ENCODE measurements at regions not wholly inside any gene's neighbourhood (a gene's known extent, or its start where the extent isn't known, plus 50 kb on each side); places are given as distances from the start of the nearest gene placed in this dataset.

DNA sequence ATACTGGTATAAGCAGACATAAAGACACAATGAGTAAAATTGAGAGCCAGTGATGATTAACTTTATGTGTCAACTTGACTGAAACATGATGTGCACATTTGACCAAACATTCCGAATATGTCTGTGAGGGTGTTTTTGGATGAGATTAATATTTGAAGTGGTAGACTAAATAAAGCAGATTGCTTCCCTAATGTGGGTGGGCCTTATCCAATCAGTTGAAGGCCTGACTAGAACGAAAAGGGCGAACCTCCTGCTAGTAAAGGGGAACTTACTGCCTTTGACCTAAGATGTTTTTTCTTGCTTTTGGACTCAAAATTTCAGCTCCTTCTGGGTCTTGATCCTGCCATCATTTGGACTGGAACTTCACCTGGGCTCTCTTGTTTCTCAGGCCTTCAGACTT is 1387.7 kb upstream of the CDH6 start:
- DNase-seq, result no peak

DNA sequence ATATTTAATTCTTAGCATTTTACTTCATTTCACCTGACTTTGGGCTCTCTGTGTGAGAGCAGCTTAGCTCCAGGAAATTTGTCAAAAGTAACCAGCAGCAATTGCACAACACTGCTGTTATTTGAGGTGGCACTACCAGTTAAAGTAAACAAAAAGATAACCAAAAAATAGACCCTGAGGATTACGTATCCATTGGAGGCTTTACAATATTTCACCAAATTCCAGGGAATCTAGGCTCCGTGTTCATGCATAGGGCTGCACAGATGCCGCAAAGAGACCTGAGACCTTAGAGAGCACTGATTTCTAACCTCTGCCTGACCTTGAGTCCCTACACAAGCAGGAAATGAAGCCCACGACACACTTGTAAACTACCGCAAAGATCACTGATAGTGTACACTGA is 1392.7 kb upstream of the CDH6 start:
- no peak for DNase-seq

DNA sequence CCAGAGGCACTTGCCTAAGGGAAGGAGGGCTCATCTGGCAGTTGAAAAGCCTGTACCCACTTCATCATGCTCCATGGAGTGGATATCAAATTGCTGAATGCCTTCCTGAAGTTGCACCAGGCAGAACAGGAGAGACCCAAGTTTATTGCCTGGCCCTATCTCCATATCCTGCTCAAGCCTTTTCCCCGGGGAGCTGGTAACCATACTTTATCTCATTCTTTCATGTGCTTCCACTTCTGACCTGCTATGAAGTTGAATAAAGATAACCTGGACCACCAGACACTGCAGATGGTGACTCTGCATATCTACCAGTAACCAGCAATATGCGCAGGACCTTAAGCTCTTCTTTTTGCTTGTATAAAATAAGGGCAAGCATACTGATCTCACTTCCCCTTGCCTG is 1397.5 kb upstream of the CDH6 start:
- no peak for DNase-seq

DNA sequence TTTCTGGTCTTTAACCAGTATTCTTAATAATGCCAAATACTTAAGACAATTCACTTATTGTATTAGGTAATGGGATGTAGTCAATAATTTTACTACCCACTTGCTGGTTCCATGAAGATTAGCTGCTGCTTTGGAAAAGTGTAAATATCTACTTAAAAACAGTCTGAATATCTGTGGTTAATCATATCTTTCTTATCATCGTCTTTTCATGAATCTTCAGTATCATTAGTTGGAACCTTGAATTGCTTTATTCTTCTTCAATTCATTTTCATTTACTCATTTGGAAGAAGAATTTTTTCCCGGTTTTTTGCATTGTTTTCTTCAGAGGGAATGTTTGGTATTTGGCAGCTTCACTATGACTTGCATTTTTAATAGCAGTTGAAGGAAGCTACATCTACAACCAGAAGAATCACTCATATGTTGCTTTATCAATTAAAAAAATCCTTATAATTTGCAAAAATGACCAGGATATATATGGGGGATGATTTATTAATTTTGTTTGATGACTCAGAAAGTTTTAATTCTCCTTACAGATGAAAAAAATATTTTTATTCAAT is 1398.3 kb upstream of the CDH6 start:
- DNase-seq, result no peak

DNA sequence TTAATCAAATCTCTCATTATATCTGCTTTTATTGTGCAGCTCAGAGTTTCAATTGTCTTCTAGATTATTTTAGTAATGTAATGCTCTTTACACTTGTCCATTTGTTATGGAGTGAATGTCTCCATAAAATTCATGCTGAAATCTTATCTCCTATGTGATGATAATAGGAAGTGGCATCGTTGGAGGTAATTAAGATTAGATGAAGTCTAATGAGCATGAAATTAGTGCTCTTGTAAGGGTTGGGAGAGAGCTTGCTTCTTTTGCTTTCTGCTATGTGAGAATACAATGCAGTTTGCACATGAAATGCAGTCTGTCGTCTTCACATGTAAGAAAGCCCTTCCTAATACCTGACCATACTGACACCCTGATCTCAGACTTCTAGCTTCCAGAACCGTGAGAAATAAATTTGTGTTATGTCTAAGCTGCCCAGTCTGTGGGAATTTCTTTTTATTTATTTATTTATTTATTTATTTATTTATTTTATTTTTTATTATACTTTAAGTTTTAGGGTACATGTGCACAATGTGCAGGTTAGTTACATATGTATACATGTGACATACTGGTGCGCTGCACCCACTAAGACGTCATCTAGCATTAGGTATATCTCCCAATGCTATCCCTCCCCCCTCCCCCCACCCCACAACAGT is 1399.2 kb upstream of the CDH6 start:
- no peak for DNase-seq

DNA sequence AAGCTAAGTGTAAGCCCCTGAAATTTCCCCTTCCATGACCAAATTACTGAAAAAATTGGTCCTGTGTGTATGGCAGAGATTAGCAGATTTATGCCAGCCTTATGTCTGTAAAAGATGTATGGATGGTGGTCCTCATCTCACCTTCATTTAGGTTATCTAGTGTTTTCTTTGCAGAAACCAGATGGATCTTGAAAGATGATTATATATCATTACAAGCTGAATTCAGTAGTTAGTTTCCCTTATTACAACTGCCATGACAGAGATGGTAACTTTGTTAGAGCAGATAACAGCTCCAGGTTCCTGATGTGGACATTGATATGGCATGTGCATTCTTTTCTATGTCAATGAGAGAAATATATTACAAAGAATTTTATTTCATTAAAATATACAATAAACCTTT is 1403.2 kb upstream of the CDH6 start:
- no peak for DNase-seq

DNA sequence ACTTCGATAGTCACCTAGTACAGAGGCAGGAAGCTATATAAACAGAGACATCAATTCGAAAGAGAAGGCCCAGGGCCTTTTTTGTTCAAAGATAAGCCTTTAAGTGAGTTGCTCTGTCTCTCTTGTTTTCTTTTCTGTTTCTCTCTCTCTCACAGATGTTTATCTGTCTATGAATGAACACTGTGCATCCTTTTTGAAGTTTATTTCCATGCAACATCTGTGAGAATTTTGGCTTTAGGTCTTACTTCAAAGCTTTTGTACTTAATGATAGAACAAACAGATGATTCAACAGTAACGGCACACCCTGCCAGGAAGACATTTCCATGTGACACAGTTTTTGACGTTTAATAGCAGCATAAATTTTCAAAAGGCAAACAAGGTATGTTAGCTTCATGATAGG is 1413.1 kb upstream of the CDH6 start:
- no peak for DNase-seq

DNA sequence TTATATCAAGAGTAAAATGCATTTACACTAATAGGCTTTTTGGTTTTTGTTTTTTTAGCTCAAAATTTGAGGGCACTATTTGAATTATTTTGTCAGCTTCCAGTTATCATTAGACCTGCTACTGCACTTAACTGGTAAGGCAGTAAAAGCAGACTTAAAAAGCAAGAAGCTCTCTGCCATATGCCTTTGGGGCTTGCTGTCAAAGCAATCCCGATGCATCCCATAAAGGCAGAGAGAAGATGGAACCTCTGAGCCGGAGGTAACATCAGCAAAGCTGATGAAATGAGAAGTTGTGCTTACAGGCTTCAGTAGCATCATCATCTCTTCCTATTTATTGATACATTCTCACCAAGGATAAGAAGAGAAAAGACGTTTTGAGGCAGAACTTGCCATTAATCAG is 1414.3 kb upstream of the CDH6 start:
- DNase-seq, result no peak

DNA sequence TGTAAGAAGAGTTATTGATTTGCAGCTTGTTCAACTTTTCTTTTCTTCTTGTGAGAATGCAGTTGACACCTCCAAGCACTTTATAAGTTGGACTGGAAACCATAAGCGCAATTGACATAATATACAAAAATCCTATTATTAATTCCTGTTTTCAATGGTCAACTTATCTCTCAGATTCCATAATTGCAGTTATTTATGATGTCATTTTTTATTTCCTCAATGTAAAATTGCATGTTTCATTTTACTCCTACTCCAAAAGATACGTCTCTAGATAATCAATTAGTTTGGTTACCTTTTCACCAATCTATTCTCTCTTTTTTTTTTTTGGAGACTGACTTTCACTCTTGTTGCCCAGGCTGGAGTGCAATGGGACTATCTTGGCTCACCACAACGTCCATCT is 1416.1 kb upstream of the CDH6 start:
- no peak for DNase-seq

DNA sequence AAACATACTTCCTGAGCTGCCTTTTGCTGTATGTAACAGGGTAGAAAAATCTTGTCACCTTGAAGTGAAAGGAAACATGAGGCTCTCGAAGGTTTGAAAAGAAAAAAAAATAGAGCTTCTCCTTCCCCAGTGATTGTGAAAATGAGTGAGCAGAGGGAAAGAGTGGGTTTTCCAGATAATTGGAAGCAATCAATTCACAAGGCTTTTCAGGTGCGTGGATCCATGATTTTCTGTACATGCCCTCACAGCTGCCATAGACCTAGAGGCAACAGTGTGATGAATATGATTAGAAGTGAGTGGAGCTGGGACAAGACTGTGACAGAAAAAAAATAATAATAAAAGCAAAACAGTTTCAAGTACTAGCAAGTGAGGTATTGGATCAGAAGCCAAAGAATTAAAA is 1422.5 kb upstream of the CDH6 start:
- no peak for DNase-seq

- no peak for DNase-seq
These were observed 1424.0 kb upstream of the CDH6 start for GRCh38 chr5:29769474-29769873.

- no peak for DNase-seq
These were observed 1434.5 kb upstream of the CDH6 start for GRCh38 chr5:29758986-29759421.

DNA sequence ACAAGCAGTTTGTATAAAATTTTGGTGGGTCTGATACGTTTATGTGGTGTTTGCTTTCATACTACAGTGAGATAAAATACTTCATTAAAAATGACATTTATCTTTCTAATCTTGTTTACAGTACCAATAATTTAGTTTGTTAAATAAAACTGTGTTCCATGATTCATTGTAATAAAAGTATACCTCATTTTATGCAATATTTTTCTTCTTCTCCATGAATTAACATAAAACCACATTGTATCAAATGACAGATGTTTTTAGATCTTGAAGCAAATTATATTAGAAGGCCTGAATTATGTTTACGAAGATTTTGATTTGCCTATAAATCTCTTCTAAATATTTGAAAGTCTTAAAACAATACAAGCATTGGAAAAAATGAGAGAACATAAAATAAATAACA is 1443.0 kb upstream of the CDH6 start:
- DNase-seq, result no peak

GRCh38 chr5:29744618-29745017 is 1448.9 kb upstream of the CDH6 start:
- no peak for DNase-seq

- no peak for DNase-seq
These were observed 1472.5 kb upstream of the CDH6 start for GRCh38 chr5:29720954-29721353.

DNA sequence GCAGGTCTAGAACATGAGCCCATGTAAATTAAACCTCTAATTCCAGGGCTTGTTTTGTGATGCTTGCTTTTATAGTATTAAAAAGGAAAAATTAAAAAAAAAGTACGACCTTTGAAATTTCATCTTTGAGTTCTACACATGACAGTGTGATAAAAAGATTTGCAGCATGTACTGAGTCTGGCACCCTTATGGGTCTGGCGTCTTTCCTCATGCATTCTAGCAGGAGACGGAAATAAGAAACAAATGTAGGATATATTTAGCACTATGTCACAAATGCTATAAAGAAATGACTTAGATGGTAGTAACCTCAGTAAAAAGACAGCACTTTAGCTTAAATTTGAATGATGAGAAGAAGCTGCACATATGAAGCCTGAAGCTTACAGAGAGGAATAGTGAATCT is 1474.3 kb upstream of the CDH6 start:
- no peak for DNase-seq

GRCh38 chr5:29715167-29715566 is 1478.3 kb upstream of the CDH6 start:
- DNase-seq, result no peak

DNA sequence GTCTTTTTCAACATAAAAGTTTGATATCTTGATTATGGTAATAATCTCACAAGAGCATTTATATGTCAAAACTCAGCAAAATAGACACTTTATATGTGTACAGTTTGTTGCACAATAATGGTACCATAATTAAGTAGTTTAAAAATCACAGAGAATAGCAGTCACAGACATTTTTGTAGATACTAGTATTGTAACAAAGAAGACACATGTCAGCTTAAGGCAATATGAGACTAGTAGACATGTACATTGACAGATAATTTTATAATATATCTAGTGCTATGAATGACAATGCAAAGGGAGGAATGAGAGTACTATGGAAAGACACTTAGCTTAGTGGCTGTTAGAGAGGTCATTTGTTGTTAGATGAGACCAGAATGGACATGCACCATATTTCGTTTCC is 1490.6 kb upstream of the CDH6 start:
- no peak for DNase-seq

DNA sequence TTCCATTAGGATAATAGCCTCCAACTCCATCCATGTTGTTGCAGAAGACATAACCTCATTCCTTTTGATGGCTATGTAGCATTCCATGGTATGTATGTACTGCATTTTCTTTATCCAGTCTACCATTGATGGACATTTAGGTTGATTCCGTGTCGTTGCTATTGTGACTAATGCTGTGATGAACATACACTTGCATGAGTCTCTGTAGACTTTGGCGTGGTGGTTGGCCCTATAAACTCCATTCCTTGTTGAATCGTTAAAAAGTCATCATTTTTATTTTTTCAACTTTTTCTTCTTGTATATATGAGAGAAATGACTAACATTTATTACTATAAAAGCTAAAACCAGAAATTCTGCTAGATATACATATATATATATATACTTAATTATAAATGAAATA is 1491.9 kb upstream of the CDH6 start:
- DNase-seq, result no peak

- no peak for DNase-seq
These were observed 1495.6 kb upstream of the CDH6 start for GRCh38 chr5:29697785-29698414.

DNA sequence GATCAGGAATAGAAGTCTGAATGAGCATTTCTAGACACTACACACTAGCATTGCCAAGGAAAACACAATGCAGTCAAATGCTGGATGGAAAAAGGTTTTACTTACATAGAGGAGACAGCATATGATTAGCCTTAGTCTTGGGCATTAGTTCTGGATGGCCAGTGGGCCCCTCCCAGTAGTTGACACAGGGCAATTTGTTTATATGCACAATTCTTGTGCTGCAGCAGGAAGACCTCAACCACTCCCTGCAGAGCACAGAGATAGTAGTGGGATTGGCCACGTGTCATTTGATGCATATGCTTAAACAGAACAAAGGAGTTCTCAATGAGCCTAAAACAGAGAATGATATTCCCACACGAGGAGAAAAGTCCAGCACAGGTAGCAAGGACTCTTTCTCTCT is 1496.2 kb upstream of the CDH6 start:
- no peak for DNase-seq

GRCh38 chr5:29672678-29673077 is 1520.8 kb upstream of the CDH6 start:
- no peak for DNase-seq

DNA sequence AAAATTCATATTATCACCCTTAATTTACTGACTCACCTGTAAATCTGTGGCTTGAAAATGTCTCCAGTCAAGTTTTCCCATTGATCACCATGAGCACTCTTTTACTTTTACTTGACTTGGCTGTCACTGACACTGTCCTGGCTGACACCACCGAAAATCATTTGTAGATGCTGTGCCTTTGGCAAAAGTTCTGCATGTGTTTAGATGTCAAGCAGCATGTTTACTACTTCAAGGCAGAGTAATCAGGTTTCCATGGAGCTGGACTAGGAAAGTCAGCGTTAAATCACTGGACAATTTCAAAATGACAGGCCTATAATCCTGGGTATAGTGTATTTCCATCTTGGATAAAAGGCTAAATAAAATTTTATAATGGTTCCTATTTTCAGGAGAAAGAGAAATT is 1530.6 kb upstream of the CDH6 start:
- no peak for DNase-seq

GRCh38 chr5:29654954-29655353 is 1538.5 kb upstream of the CDH6 start:
- no peak for DNase-seq

All from occipital lobe (tissue), 1 donor.